WI38 (cell line): ENCODE measurements at regions not wholly inside any gene's neighbourhood (a gene's known extent, or its start where the extent isn't known, plus 50 kb on each side); places are given as distances from the start of the nearest gene placed in this dataset.

ENCODE experiments used
- H3K4me3 ChIP-seq: 2 replicates; pipeline ENCODE4 v1.5.1; 2011; ENCODE audit warnings: low read depth, mild to moderate bottlenecking, control low read depth, low read length
- CTCF ChIP-seq: IDR thresholded peaks from 2 replicates; pipeline ENCODE4 v1.5.1; 2012; ENCODE audit warnings: low read depth, mild to moderate bottlenecking, control low read depth, low read length

DNA sequence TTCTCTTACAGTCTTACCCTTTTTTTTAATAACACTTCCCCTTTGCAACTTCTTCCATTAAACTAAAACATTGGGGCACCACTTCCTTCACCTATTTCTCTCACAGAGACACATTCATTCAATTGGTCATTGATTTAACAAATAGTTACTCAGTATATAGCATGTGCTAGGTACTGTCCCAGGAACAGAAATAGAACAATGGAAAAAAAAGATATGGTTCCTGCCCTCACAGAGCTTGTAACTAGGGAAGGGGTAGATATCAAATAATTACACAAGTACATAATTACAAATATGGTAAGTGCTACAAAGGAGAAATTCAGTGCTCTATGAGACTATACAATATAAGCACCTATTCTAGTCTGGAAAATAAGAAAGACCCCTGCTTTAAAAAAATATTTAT is 165.5 kb upstream of the RBBP8 start:
- no peak for TF ChIP-seq CTCF
- no peak overlapping the region for H3K4me3 ChIP-seq

GRCh38 chr18:22773944-22774343 is 159.2 kb upstream of the RBBP8 start:
- no peak for TF ChIP-seq CTCF
- no peak overlapping the region for H3K4me3 ChIP-seq

GRCh38 chr18:22778996-22779395 is 154.1 kb upstream of the RBBP8 start:
- no peak overlapping the region for H3K4me3 ChIP-seq
- TF ChIP-seq CTCF = no peak

DNA sequence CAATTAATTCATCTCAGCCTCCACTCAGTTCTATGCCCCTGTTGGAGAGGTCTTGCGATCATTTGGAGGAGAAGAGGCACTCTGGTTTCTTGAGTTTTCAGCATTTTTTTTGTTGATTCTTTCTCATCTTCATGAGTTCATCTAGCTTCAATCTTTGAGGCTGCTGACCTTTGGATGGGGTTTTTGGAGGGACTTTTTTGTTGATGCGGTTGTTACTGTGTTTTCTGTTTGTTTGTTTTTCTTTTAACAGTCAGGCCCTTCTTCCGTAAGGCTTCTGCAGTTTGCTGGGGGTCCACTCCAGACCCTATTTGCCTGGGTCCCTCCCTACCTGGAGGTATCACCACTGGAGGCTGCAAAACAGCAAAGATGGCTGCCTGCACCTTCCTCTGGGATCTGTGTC is 149.9 kb upstream of the RBBP8 start:
- H3K4me3 ChIP-seq = no peak overlapping the region
- no peak for TF ChIP-seq CTCF

DNA sequence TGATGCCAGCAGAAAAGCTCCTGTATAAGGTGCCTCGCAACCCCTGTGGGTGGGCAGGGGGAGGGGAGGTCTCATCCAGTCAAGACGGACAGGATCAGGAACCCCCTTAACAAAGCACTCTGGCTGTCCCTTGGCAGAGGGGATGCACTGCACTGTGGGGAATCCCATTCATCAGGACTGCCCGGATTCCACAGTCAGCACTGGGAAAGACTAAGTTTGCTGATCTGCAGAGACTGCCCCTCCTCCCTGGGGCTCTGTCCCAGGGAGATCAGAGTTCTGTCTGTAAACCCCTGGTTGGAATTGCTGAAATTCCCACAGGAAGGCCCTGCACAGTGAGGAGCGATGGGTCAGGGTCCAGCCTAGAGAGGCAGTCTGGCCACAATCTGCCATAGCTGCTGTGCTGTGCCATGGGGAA is 149.5 kb upstream of the RBBP8 start:
- no peak for TF ChIP-seq CTCF
- no peak overlapping the region for H3K4me3 ChIP-seq

- no peak for TF ChIP-seq CTCF
- no peak overlapping the region for H3K4me3 ChIP-seq
Measured at GRCh38 chr18:22789052-22789451, 144.1 kb upstream of the RBBP8 start.

DNA sequence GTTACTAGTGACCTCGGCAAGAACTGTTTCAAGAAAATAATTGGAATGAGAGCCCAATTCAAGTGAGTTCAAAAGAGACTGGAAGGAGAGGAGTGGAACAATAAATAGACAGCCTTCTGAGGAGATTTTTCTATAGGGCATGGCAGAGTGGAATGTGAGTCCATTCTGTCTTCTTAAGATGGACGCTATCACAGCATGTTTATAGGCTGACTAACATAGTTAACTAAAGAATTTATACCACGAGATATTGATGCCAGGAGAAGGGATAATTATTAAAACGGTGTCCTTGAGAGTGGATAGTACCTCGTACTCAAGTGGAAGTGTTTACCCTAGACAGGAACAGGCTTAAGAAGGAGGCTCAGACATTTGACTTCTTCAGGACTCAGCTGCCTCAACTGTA is 143.5 kb upstream of the RBBP8 start:
- H3K4me3 ChIP-seq = no peak overlapping the region
- no peak for TF ChIP-seq CTCF
